H9 (cell line): ENCODE measurements at regions not wholly inside any gene's neighbourhood (a gene's known extent, or its start where the extent isn't known, plus 50 kb on each side); places are given as distances from the start of the nearest gene placed in this dataset.

ENCODE experiments used
- DNase-seq: peaks from one replicate; pipeline ENCODE4 v3.0.0-alpha.2; 2017
- H2AFZ ChIP-seq: one replicate; pipeline ENCODE4 v1.6.1; 2013; ENCODE audit warnings: mild to moderate bottlenecking, low read length, control low read depth, moderate library complexity
- H2AK5ac ChIP-seq: 2 replicates; pipeline ENCODE4 v1.6.1; 2013; ENCODE audit warnings: low read length, control low read depth, mixed read lengths; ENCODE audit not compliant: insufficient read length
- H2BK120ac ChIP-seq: one replicate; pipeline ENCODE4 v1.6.1; 2013; ENCODE audit warnings: low read depth, mild to moderate bottlenecking, low read length, control low read depth, inconsistent platforms; ENCODE audit not compliant: poor library complexity, severe bottlenecking
- H2BK12ac ChIP-seq: 2 replicates; pipeline ENCODE4 v1.6.1; 2013; ENCODE audit warnings: low read length, control low read depth, mixed read lengths, low read depth; ENCODE audit not compliant: insufficient read length
- H2BK15ac ChIP-seq: 2 replicates; pipeline ENCODE4 v1.6.1; 2013; ENCODE audit warnings: low read depth, low read length, control low read depth
- H2BK20ac ChIP-seq: one replicate; pipeline ENCODE4 v1.6.1; 2013; ENCODE audit warnings: low read depth, mild to moderate bottlenecking, low read length, control low read depth, inconsistent platforms; ENCODE audit not compliant: poor library complexity, severe bottlenecking
- H2BK5ac ChIP-seq: 2 replicates; pipeline ENCODE4 v1.6.1; 2013; ENCODE audit warnings: low read length, control low read depth, mixed read lengths; ENCODE audit not compliant: insufficient read length
- H3K14ac ChIP-seq: 2 replicates; pipeline ENCODE4 v1.6.1; 2013; ENCODE audit warnings: low read length, control low read depth; ENCODE audit not compliant: insufficient read depth
- H3K18ac ChIP-seq: 2 replicates; pipeline ENCODE4 v1.6.1; 2013; ENCODE audit warnings: low read depth, mild to moderate bottlenecking, mixed read lengths, low read length, control low read depth; ENCODE audit not compliant: insufficient read length
- H3K23ac ChIP-seq: 2 replicates; pipeline ENCODE4 v1.6.1; 2013; ENCODE audit warnings: low read length, control low read depth, mixed read lengths, low read depth; ENCODE audit not compliant: insufficient read length
- H3K23me2 ChIP-seq: 2 replicates; pipeline ENCODE4 v1.6.1; 2013; ENCODE audit warnings: low read depth, mild to moderate bottlenecking, mixed read lengths, low read length, control low read depth; ENCODE audit not compliant: insufficient read length, poor library complexity, severe bottlenecking
- H3K27ac ChIP-seq: 2 replicates; pipeline ENCODE4 v1.5.1; 2013; ENCODE audit warnings: low read length, control low read depth, mixed read lengths, low read depth; ENCODE audit not compliant: insufficient read length
- H3K27me3 ChIP-seq: 2 replicates; pipeline ENCODE4 v1.6.1; 2013; ENCODE audit warnings: low read length, control low read depth, inconsistent platforms; ENCODE audit not compliant: insufficient read depth
- H3K4ac ChIP-seq: 2 replicates; pipeline ENCODE4 v1.6.1; 2013; ENCODE audit warnings: low read depth, mild to moderate bottlenecking, control low read depth, inconsistent platforms, low read length, moderate library complexity
- H3K4me1 ChIP-seq: 2 replicates; pipeline ENCODE4 v1.6.1; 2013; ENCODE audit warnings: low read length, control low read depth, inconsistent platforms; ENCODE audit not compliant: insufficient read depth
- H3K4me2 ChIP-seq: 2 replicates; pipeline ENCODE4 v1.6.1; 2013; ENCODE audit warnings: low read length, control low read depth, mixed read lengths; ENCODE audit not compliant: insufficient read length, insufficient read depth
- H3K56ac ChIP-seq: 2 replicates; pipeline ENCODE4 v1.6.1; 2013; ENCODE audit warnings: low read depth, mild to moderate bottlenecking, mixed read lengths, low read length, control low read depth; ENCODE audit not compliant: insufficient read length
- H3K79me1 ChIP-seq: 2 replicates; pipeline ENCODE4 v1.6.1; 2013; ENCODE audit warnings: low read depth, mild to moderate bottlenecking, moderate library complexity, low read length, control low read depth, inconsistent platforms; ENCODE audit not compliant: insufficient read depth, poor library complexity, severe bottlenecking
- H3K79me2 ChIP-seq: 2 replicates; pipeline ENCODE4 v1.6.1; 2013; ENCODE audit warnings: low read length, control low read depth, inconsistent platforms; ENCODE audit not compliant: insufficient read depth
- H3K9ac ChIP-seq: 2 replicates; pipeline ENCODE4 v1.6.1; 2013; ENCODE audit warnings: low read length, control low read depth, mixed read lengths; ENCODE audit not compliant: insufficient read length; ENCODE audit errors: extremely low read depth
- H3K9me3 ChIP-seq: one replicate; pipeline ENCODE4 v1.6.1; 2013; ENCODE audit warnings: low read depth, low read length, inconsistent platforms; ENCODE audit not compliant: control insufficient read depth
- H3T11ph ChIP-seq: one replicate; pipeline ENCODE4 v1.6.1; 2013; ENCODE audit warnings: mild to moderate bottlenecking, low read length, control low read depth, inconsistent platforms
- H4K20me1 ChIP-seq: one replicate; pipeline ENCODE4 v1.6.1; 2013; ENCODE audit not compliant: control insufficient read depth, insufficient read length, insufficient read depth
- H4K5ac ChIP-seq: 2 replicates; pipeline ENCODE4 v1.6.1; 2013; ENCODE audit warnings: low read depth, mild to moderate bottlenecking, mixed read lengths, low read length, control low read depth; ENCODE audit not compliant: insufficient read length
- H4K8ac ChIP-seq: replicated peaks from 2 replicates; pipeline ENCODE4 v1.6.1; 2013; ENCODE audit warnings: low read length, control low read depth, mixed read lengths, low read depth; ENCODE audit not compliant: insufficient read length
- H4K91ac ChIP-seq: 2 replicates; pipeline ENCODE4 v1.6.1; 2013; ENCODE audit warnings: low read depth, mild to moderate bottlenecking, moderate library complexity, mixed read lengths, low read length, control low read depth; ENCODE audit not compliant: insufficient read length
- H3K27ac Mint-ChIP-seq, 3 experiments: 2 replicates in 2 of 3; 3 replicates in 1 of 3; pipeline ENCODE4 v1.8.0; 2020 to 2021; ENCODE audit warnings: mixed read lengths in 3 of 3, mild to moderate bottlenecking in 1 of 3, moderate library complexity in 1 of 3
- H3K27me3 Mint-ChIP-seq: 2 replicates; pipeline ENCODE4 v1.8.0; 2021; ENCODE audit warnings: low read depth, mild to moderate bottlenecking, moderate library complexity, mixed read lengths
- H3K36me3 Mint-ChIP-seq, 3 experiments: 2 replicates in 2 of 3; 3 replicates in 1 of 3; pipeline ENCODE4 v1.8.0; 2020 to 2021; ENCODE audit warnings: low read depth in 3 of 3, mixed read lengths in 3 of 3; ENCODE audit not compliant: insufficient read depth in 1 of 3
- H3K4me1 Mint-ChIP-seq, 2 experiments: 2 replicates each; pipeline ENCODE4 v1.8.0; 2020; ENCODE audit warnings: mixed read lengths in 2 of 2
- H3K4me3 Mint-ChIP-seq, 2 experiments: 2 replicates in 1 of 2; 3 replicates in 1 of 2; pipeline ENCODE4 v1.8.0; 2020 to 2021; ENCODE audit warnings: mild to moderate bottlenecking in 2 of 2, mixed read lengths in 2 of 2, moderate library complexity in 1 of 2
- H3K9me3 Mint-ChIP-seq, 2 experiments: 2 replicates in 1 of 2; 3 replicates in 1 of 2; pipeline ENCODE4 v1.8.0; 2020; ENCODE audit warnings: mild to moderate bottlenecking in 2 of 2, mixed read lengths in 2 of 2, moderate library complexity in 1 of 2
- whole genome bisulfite sequencing: extraction: QIAGEN DNeasy Blood & Tissue Kit; methylation state at CpG from one replicate; pipeline ENCODE4 v1.1.7; 2013; ENCODE audit warnings: missing lambda C conversion rate, low lambda C conversion rate, mixed read lengths; ENCODE audit not compliant: insufficient read length; ENCODE audit errors: extremely low coverage; 5-methylcytosine and 5-hydroxymethylcytosine counted together
- TF ChIP-seq, protein P1 (sequence below): fragments of 200-600 bp; sonication (generic); conservative IDR thresholded peaks from 3 replicates; pipeline ENCODE4 v1.8.0; 2021; ENCODE audit warnings: antibody characterized with exemption, mild to moderate bottlenecking

- H2BK15ac ChIP-seq = no peak overlapping the region
- TF ChIP-seq, protein P1, sequence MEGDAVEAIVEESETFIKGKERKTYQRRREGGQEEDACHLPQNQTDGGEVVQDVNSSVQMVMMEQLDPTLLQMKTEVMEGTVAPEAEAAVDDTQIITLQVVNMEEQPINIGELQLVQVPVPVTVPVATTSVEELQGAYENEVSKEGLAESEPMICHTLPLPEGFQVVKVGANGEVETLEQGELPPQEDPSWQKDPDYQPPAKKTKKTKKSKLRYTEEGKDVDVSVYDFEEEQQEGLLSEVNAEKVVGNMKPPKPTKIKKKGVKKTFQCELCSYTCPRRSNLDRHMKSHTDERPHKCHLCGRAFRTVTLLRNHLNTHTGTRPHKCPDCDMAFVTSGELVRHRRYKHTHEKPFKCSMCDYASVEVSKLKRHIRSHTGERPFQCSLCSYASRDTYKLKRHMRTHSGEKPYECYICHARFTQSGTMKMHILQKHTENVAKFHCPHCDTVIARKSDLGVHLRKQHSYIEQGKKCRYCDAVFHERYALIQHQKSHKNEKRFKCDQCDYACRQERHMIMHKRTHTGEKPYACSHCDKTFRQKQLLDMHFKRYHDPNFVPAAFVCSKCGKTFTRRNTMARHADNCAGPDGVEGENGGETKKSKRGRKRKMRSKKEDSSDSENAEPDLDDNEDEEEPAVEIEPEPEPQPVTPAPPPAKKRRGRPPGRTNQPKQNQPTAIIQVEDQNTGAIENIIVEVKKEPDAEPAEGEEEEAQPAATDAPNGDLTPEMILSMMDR = no peak
- H4K5ac ChIP-seq = no peak overlapping the region
- no peak overlapping the region for H2AK5ac ChIP-seq
- no peaks in the 10 kb centered on the region for H3K79me1 ChIP-seq
- H2BK120ac ChIP-seq = no peak overlapping the region
- no peak overlapping the region for H2BK5ac ChIP-seq
- Mint-ChIP-seq H3K4me1 (peaks cover 34 to 38% of the 10 kb centered on the region in 2 experiments), H3K36me3 (no peaks in the 10 kb centered on the region; a peak in 1 of 7 replicates), H3K27me3 (peaks cover 4% of the 10 kb centered on the region; the same call in 1 of the 2 replicates), H3K4me3 (no peak overlapping the region), H3K9me3 (no peaks in the 10 kb centered on the region), H3K27ac (peak overlapping the region in 1 of 3 experiments; percentile 8; a peak in 1 of 7 replicates)
- no peak overlapping the region for H3K27ac ChIP-seq
- H3K23ac ChIP-seq = no peak overlapping the region
- H3K56ac ChIP-seq = no peak overlapping the region
- no peak overlapping the region for H3K14ac ChIP-seq
- no peaks in the 10 kb centered on the region for H3K79me2 ChIP-seq
- H2BK20ac ChIP-seq = no peak overlapping the region
- H3K4me2 ChIP-seq = no peak overlapping the region
- no peak overlapping the region for H3K18ac ChIP-seq
- H3K23me2 ChIP-seq = peaks cover 7% of the 10 kb centered on the region
- no peak overlapping the region for H2AFZ ChIP-seq
- no peak overlapping the region for H3T11ph ChIP-seq
- no peak overlapping the region for H3K9ac ChIP-seq
- H4K8ac ChIP-seq = no peak overlapping the region
- WGBS = no CpG with 5 or more reads among the region's 3 CpGs
- H2BK12ac ChIP-seq = no peak overlapping the region
- DNase-seq = no peak
- peaks cover 5% of the 10 kb centered on the region; the same call in 1 of the 2 replicates for H3K4me1 ChIP-seq
- no peaks in the 10 kb centered on the region for H3K27me3 ChIP-seq
- no peaks in the 10 kb centered on the region for H4K20me1 ChIP-seq
- no peak overlapping the region for H4K91ac ChIP-seq
- no peak overlapping the region for H3K4ac ChIP-seq
- no peaks in the 10 kb centered on the region for H3K9me3 ChIP-seq
These were observed 99.8 kb upstream of the ZMIZ1 start for GRCh38 chr10:78968943-78969342.
